ENCODE measurements at regions not wholly inside any gene's neighbourhood (a gene's known extent, or its start where the extent isn't known, plus 50 kb on each side); places are given as distances from the start of the nearest gene placed in this dataset.

DNA sequence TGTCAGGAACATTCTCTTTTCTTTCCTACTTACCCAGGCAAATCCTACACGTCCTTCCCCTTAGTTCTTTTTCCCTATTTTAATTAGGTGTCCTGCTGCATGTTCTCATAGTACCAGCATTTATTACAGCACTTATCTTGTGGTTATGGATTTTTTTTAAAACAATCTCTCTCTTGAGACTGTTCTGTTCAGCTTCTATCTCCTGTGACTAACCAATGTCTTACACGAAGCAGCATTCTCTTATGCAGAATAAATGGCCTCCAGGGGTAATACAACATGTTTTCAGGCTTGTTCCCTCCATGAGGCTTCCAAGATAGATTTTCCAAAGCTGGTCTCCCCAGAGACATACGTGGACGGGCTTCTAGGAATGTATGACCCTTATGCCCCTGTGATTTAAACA is 1096.1 kb upstream of the CELF2 start:
- TF ChIP-seq, protein P1, sequence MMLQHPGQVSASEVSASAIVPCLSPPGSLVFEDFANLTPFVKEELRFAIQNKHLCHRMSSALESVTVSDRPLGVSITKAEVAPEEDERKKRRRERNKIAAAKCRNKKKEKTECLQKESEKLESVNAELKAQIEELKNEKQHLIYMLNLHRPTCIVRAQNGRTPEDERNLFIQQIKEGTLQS (IDR thresholded peaks at IDR 0.05), result no peak
- TF ChIP-seq, protein P2, sequence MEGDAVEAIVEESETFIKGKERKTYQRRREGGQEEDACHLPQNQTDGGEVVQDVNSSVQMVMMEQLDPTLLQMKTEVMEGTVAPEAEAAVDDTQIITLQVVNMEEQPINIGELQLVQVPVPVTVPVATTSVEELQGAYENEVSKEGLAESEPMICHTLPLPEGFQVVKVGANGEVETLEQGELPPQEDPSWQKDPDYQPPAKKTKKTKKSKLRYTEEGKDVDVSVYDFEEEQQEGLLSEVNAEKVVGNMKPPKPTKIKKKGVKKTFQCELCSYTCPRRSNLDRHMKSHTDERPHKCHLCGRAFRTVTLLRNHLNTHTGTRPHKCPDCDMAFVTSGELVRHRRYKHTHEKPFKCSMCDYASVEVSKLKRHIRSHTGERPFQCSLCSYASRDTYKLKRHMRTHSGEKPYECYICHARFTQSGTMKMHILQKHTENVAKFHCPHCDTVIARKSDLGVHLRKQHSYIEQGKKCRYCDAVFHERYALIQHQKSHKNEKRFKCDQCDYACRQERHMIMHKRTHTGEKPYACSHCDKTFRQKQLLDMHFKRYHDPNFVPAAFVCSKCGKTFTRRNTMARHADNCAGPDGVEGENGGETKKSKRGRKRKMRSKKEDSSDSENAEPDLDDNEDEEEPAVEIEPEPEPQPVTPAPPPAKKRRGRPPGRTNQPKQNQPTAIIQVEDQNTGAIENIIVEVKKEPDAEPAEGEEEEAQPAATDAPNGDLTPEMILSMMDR (IDR thresholded peaks at IDR 0.05; ENCODE audit: low read depth, low read length, missing input control), result no peak
- no peak for TF ChIP-seq SP1 (IDR thresholded peaks at IDR 0.05)
- no peak for TF ChIP-seq YY1 (IDR thresholded peaks at IDR 0.05)
